ENCODE measurements at regions not wholly inside any gene's neighbourhood (a gene's known extent, or its start where the extent isn't known, plus 50 kb on each side); places are given as distances from the start of the nearest gene placed in this dataset.

DNA sequence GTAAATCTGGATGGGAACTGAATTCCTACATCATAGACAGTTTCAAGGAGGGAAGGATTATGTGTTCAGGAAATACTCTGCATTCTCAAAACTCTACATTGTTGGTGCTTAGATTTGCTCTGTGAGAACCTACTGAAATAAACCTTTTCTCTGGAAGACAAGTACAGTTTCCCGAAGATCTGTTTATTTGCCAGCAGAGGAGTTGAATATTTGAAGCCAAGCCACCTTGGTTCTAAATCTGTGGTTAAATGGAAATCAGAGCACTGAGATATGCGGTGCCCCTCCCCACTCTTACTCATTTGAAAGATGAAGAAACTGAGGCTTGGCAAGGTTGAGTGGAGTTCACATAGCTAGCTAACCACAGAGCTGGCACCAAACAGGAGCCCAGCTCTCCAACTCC is 146.3 kb upstream of the CTAGE1 start:
- H3K4me3 Mint-ChIP-seq, result no peak overlapping the region
- no peak overlapping the region for H3K27ac Mint-ChIP-seq
- H3K4me1 ChIP-seq (ENCODE audit: insufficient read depth, low read length), result peaks cover 6% of the 10 kb centered on the region
- DNase-seq, result no peak
- peaks cover 7 to 12% (median 8%) of the 10 kb centered on the region in 3 donors for H3K4me1 Mint-ChIP-seq
- peaks cover 0 to 3% (median 0%) of the 10 kb centered on the region in 5 donors for H3K9me3 Mint-ChIP-seq
- peaks cover 29% of the 10 kb centered on the region for H3K27me3 ChIP-seq (ENCODE audit: insufficient read depth, low read length, poor library complexity, severe bottlenecking)
- H3K36me3 ChIP-seq (ENCODE audit: insufficient read depth, low read length), result no peaks in the 10 kb centered on the region
- no peak overlapping the region for H3K27ac ChIP-seq (ENCODE audit: low read depth, low read length)
- no peak overlapping the region for H3K4me3 ChIP-seq (ENCODE audit: low read length)
- ChIA-PET POLR2A (no interaction called here), CTCF (interaction anchor here (1.4 to 2.9 kb wide), 3 partner anchors 8 to 565 kb away, joined by 3 to 22 read pairs (median 6); no protein-coding TSS in a partner anchor)
- H3K27me3 Mint-ChIP-seq, result peaks cover 6 to 71% of the 10 kb centered on the region in 2 donors
- no peaks in the 10 kb centered on the region for H3K9me3 ChIP-seq (ENCODE audit: low read length)
- no peaks in the 10 kb centered on the region for H3K36me3 Mint-ChIP-seq

DNA sequence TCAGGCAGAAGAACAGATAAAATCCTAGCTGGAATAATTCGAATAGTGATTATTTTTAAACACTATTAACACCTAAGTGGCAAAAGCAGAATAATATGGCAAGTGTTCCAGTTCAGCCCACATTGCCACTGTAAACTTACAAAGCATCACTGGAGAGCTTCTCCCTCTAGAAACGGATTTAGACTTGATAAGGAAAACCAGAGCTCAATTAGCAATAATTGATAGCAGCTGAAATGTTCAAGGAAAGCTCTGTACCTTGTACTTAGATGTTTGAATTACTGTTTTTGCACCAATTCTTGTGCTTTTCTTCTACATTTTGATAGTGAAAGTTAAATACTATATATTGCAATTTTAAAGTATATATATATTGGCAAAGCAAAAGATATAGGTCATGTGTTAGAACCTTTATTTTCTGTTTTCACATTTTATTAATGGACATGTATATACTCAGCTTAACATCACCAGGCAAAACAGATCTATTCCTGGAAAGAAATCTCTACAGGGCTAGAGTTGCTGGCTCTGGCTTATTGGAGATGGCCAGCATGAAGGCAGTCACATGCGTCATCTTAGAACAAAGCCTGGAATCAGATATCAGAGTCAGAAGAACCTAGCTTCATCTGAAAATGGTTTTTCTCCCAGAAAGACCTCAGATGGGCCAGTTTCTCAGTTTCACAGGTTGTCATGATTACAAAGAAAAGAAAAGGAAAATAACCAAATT is 149.1 kb upstream of the CTAGE1 start:
- ChIA-PET CTCF (no interaction called here), POLR2A (no interaction called here)
- Histone ChIP-seq H3K4me1 (ENCODE audit: insufficient read depth, low read length) (no peaks in the 10 kb centered on the region), H3K27ac (ENCODE audit: low read depth, low read length) (no peak overlapping the region), H3K27me3 (ENCODE audit: insufficient read depth, low read length, poor library complexity, severe bottlenecking) (peaks cover 12% of the 10 kb centered on the region), H3K9me3 (ENCODE audit: low read length) (no peaks in the 10 kb centered on the region), H3K4me3 (ENCODE audit: low read length) (no peak overlapping the region), H3K36me3 (ENCODE audit: insufficient read depth, low read length) (no peaks in the 10 kb centered on the region)
- Mint-ChIP-seq H3K36me3 (no peaks in the 10 kb centered on the region), H3K27me3 (peaks cover 3 to 55% of the 10 kb centered on the region in 2 donors), H3K27ac (no peak overlapping the region), H3K4me1 (no peaks in the 10 kb centered on the region), H3K9me3 (peaks cover 0 to 2% (median 0%) of the 10 kb centered on the region in 5 donors), H3K4me3 (no peak overlapping the region)
- no peak for DNase-seq

DNA sequence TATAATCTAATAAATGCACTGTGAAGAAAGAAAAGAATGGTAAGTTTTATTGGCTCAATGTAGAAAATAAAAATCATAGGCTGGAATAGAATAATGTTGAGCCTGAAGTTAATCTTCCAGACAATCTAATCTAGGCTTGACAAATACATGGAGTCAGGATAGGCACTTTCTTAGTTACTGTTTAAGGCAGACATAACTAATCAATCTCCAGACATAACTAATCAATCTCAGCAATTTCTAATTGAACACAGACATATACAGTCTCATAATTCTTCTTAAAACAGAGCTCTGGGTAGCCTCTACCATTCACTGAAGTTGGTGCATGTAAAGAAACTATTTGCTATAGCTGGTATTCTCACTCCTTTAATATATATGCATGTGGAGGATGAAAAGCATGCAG is 150.1 kb upstream of the CTAGE1 start:
- no peak overlapping the region for H3K4me3 Mint-ChIP-seq
- ChIA-PET CTCF (interaction anchor here (1.4 kb wide), 1 partner anchor 11 kb away, joined by 3 read pairs; no protein-coding TSS in a partner anchor), POLR2A (no interaction called here)
- no peaks in the 10 kb centered on the region for H3K4me1 ChIP-seq (ENCODE audit: insufficient read depth, low read length)
- no peak overlapping the region for H3K27ac Mint-ChIP-seq
- no peaks in the 10 kb centered on the region for H3K4me1 Mint-ChIP-seq
- peaks cover 0 to 2% (median 0%) of the 10 kb centered on the region in 5 donors for H3K9me3 Mint-ChIP-seq
- DNase-seq, result no peak
- H3K27ac ChIP-seq (ENCODE audit: low read depth, low read length), result no peak overlapping the region
- H3K36me3 ChIP-seq (ENCODE audit: insufficient read depth, low read length), result no peaks in the 10 kb centered on the region
- H3K27me3 Mint-ChIP-seq, result peaks cover 3 to 45% of the 10 kb centered on the region in 2 donors
- no peak overlapping the region for H3K4me3 ChIP-seq (ENCODE audit: low read length)
- H3K9me3 ChIP-seq (ENCODE audit: low read length), result no peaks in the 10 kb centered on the region
- H3K36me3 Mint-ChIP-seq, result no peaks in the 10 kb centered on the region
- peaks cover 8% of the 10 kb centered on the region for H3K27me3 ChIP-seq (ENCODE audit: insufficient read depth, low read length, poor library complexity, severe bottlenecking)

DNA sequence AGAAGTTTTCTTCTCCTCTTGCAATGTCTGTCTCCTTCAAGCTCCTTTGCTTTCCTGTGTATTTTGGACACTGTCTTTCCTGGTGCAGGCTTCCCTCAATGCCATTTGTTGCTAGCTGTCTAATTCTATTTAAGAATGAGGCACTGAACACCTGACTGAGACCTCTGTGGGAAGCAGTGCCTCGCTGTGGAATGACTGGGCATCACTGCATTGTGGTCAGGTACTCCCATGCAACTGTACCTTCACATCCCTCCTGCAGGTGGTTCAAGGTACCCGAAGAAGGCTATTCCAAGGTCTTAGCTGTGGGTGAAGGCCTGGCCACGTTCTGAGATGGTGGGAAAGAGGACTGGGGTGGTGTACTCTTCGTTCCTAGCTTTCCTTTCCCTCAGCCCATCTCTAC is 152.8 kb upstream of the CTAGE1 start:
- Mint-ChIP-seq H3K4me1 (no peaks in the 10 kb centered on the region), H3K27me3 (peaks cover 2 to 28% of the 10 kb centered on the region in 2 donors), H3K4me3 (no peak overlapping the region), H3K36me3 (no peaks in the 10 kb centered on the region), H3K27ac (no peak overlapping the region), H3K9me3 (peaks cover 0 to 2% (median 0%) of the 10 kb centered on the region in 5 donors)
- H3K9me3 ChIP-seq (ENCODE audit: low read length), result no peaks in the 10 kb centered on the region
- no peaks in the 10 kb centered on the region for H3K27me3 ChIP-seq (ENCODE audit: insufficient read depth, low read length, poor library complexity, severe bottlenecking)
- H3K27ac ChIP-seq (ENCODE audit: low read depth, low read length), result no peak overlapping the region
- no peak for DNase-seq
- H3K4me1 ChIP-seq (ENCODE audit: insufficient read depth, low read length), result no peaks in the 10 kb centered on the region
- ChIA-PET CTCF (no interaction called here), POLR2A (no interaction called here)
- H3K4me3 ChIP-seq (ENCODE audit: low read length), result no peak overlapping the region
- H3K36me3 ChIP-seq (ENCODE audit: insufficient read depth, low read length), result no peaks in the 10 kb centered on the region

DNA sequence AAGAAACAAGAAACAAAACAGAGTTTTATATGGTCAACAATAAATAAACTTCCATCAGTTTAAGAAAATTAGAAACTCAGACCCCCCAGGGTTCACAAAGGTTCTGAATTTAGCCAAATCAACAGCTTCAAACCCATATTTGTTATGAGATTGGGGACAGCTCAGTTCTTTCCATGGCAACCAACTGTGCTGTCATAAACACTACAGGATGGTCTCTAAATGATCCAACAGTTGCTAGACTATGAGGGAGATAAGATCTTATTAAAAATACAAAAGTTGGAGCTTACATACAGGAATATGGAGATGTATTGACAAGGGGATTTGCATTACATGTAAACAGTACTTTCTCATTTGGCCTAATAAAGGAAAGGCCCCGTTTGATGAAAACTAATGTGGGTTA is 154.6 kb upstream of the CTAGE1 start:
- no peak for DNase-seq
- no peak overlapping the region for H3K4me3 Mint-ChIP-seq
- H3K4me1 Mint-ChIP-seq, result no peaks in the 10 kb centered on the region
- ChIA-PET CTCF (interaction anchor here (1.0 to 1.1 kb wide), 2 partner anchors 9 to 613 kb away, joined by 3 read pairs; no protein-coding TSS in a partner anchor), POLR2A (no interaction called here)
- Histone ChIP-seq H3K4me3 (ENCODE audit: low read length) (no peak overlapping the region), H3K9me3 (ENCODE audit: low read length) (no peaks in the 10 kb centered on the region), H3K27ac (ENCODE audit: low read depth, low read length) (no peak overlapping the region), H3K4me1 (ENCODE audit: insufficient read depth, low read length) (no peaks in the 10 kb centered on the region), H3K27me3 (ENCODE audit: insufficient read depth, low read length, poor library complexity, severe bottlenecking) (no peaks in the 10 kb centered on the region), H3K36me3 (ENCODE audit: insufficient read depth, low read length) (no peaks in the 10 kb centered on the region)
- peaks cover 3 to 18% of the 10 kb centered on the region in 2 donors for H3K27me3 Mint-ChIP-seq
- H3K36me3 Mint-ChIP-seq, result no peaks in the 10 kb centered on the region
- H3K27ac Mint-ChIP-seq, result no peak overlapping the region
- peaks cover 0 to 2% (median 0%) of the 10 kb centered on the region in 5 donors for H3K9me3 Mint-ChIP-seq

DNA sequence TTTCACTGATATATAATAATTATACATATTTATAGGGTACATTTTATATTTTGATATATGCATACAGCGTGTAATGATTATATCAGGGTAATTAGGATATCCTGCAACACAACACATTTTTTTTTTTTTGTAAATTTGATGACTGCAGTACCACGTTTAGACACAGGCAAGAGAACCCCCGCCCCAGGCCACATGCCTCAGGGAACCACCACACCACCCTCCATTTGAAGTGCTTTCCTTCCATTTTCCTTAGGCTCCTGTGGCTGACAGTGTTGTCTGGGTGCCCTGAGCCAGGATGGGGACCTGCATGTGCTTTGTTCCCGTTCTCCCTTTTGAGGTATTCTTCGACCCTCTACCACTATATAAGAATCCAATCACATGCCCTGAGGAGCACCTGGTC is 161.6 kb upstream of the CTAGE1 start:
- peaks cover 0 to 2% (median 0%) of the 10 kb centered on the region in 5 donors for H3K9me3 Mint-ChIP-seq
- no peak overlapping the region for H3K27ac Mint-ChIP-seq
- DNase-seq, result no peak
- Histone ChIP-seq H3K36me3 (ENCODE audit: insufficient read depth, low read length) (no peaks in the 10 kb centered on the region), H3K27me3 (ENCODE audit: insufficient read depth, low read length, poor library complexity, severe bottlenecking) (no peaks in the 10 kb centered on the region), H3K27ac (ENCODE audit: low read depth, low read length) (no peak overlapping the region), H3K4me3 (ENCODE audit: low read length) (no peak overlapping the region), H3K9me3 (ENCODE audit: low read length) (no peaks in the 10 kb centered on the region), H3K4me1 (ENCODE audit: insufficient read depth, low read length) (no peaks in the 10 kb centered on the region)
- no peak overlapping the region for H3K4me3 Mint-ChIP-seq
- ChIA-PET CTCF (no interaction called here), POLR2A (no interaction called here)
- H3K4me1 Mint-ChIP-seq, result no peaks in the 10 kb centered on the region
- H3K27me3 Mint-ChIP-seq, result peaks cover 21 to 52% of the 10 kb centered on the region in 2 donors
- no peaks in the 10 kb centered on the region for H3K36me3 Mint-ChIP-seq

DNA sequence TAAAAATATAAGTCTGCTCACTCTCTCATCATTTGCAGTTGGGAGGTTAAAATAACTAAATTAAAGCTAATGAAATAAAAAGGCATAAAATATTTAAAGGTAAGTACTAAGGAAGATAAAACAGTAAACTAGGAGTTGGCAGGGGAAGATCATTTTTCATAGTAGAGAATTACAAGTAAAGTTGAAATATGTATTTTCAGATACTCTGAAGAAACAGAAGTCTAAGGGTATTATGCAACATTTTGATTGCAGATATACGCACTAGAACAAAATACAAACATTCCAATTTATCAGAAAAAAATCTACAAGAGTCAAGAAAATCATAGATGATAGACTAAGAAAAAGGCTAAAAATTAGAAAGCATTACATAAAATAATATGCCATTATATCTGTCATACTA is 167.6 kb upstream of the CTAGE1 start:
- H3K4me3 Mint-ChIP-seq, result no peak overlapping the region
- Histone ChIP-seq H3K27me3 (ENCODE audit: insufficient read depth, low read length, poor library complexity, severe bottlenecking) (no peaks in the 10 kb centered on the region), H3K9me3 (ENCODE audit: low read length) (no peaks in the 10 kb centered on the region), H3K4me1 (ENCODE audit: insufficient read depth, low read length) (no peaks in the 10 kb centered on the region), H3K4me3 (ENCODE audit: low read length) (no peak overlapping the region), H3K36me3 (ENCODE audit: insufficient read depth, low read length) (no peaks in the 10 kb centered on the region), H3K27ac (ENCODE audit: low read depth, low read length) (no peak overlapping the region)
- peaks cover 10 to 28% of the 10 kb centered on the region in 2 donors for H3K27me3 Mint-ChIP-seq
- peaks cover 0 to 12% (median 0%) of the 10 kb centered on the region in 5 donors for H3K9me3 Mint-ChIP-seq
- CTCF ChIA-PET, result no interaction called here
- POLR2A ChIA-PET, result no interaction called here
- H3K27ac Mint-ChIP-seq, result no peak overlapping the region
- H3K4me1 Mint-ChIP-seq, result peaks cover 0 to 7% (median 0%) of the 10 kb centered on the region in 3 donors
- DNase-seq, result no peak
- H3K36me3 Mint-ChIP-seq, result peaks cover 0 to 7% (median 0%) of the 10 kb centered on the region in 3 donors

DNA sequence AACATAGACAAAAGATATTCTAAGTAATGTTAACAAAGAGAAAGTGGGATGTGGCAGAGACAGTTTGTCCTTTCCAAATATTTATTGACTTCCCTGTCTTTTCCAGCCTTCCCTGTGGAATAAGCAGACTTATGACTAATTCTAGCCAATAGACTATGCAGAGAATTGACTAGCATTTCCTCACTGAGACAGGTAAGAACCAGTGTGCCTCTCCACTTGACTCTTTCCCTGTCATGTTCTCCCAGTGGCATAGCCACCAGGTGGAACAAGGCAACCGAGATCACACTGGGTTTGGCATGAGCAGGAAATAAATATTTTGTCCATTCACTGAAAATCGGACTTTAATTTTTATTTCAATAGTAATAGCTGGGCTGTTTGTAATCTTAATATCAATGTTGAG is 168.1 kb upstream of the CTAGE1 start:
- Mint-ChIP-seq H3K27ac (no peak overlapping the region), H3K27me3 (peaks cover 9 to 29% of the 10 kb centered on the region in 2 donors), H3K4me1 (peaks cover 0 to 7% (median 0%) of the 10 kb centered on the region in 3 donors), H3K4me3 (no peak overlapping the region), H3K9me3 (peaks cover 0 to 13% (median 0%) of the 10 kb centered on the region in 5 donors), H3K36me3 (peaks cover 0 to 7% (median 2%) of the 10 kb centered on the region in 3 donors)
- POLR2A ChIA-PET, result no interaction called here
- no peak for DNase-seq
- Histone ChIP-seq H3K4me1 (ENCODE audit: insufficient read depth, low read length) (no peaks in the 10 kb centered on the region), H3K27me3 (ENCODE audit: insufficient read depth, low read length, poor library complexity, severe bottlenecking) (no peaks in the 10 kb centered on the region), H3K4me3 (ENCODE audit: low read length) (no peak overlapping the region), H3K9me3 (ENCODE audit: low read length) (no peaks in the 10 kb centered on the region), H3K36me3 (ENCODE audit: insufficient read depth, low read length) (no peaks in the 10 kb centered on the region), H3K27ac (ENCODE audit: low read depth, low read length) (no peak overlapping the region)
- CTCF ChIA-PET, result no interaction called here
